ENCODE measurements at regions not wholly inside any gene's neighbourhood (a gene's known extent, or its start where the extent isn't known, plus 50 kb on each side); places are given as distances from the start of the nearest gene placed in this dataset.

DNA sequence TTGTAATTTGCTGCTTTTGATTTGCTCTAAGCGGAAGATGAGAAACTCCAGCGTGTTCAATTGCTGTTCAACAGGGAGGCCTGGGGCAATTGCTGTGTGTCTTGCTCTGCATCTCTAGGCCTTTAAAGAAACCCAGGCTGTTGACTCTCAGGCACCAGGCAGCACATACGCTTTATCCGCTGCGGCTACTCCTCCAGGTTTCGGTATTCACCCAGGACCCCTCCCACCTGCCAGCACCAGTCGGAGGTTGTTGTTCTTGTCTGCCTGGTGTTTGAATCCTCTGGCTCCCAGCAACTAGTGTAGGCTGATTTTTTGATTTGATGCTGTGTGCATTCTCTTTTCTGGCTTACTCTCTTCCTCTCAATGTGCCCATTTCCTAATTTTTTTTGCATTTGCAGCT lies 383.1 kb downstream of the TSN start:
- TF ChIP-seq POLR2A (IDR thresholded peaks at IDR 0.05), result no peak
- TF ChIP-seq, protein P1, sequence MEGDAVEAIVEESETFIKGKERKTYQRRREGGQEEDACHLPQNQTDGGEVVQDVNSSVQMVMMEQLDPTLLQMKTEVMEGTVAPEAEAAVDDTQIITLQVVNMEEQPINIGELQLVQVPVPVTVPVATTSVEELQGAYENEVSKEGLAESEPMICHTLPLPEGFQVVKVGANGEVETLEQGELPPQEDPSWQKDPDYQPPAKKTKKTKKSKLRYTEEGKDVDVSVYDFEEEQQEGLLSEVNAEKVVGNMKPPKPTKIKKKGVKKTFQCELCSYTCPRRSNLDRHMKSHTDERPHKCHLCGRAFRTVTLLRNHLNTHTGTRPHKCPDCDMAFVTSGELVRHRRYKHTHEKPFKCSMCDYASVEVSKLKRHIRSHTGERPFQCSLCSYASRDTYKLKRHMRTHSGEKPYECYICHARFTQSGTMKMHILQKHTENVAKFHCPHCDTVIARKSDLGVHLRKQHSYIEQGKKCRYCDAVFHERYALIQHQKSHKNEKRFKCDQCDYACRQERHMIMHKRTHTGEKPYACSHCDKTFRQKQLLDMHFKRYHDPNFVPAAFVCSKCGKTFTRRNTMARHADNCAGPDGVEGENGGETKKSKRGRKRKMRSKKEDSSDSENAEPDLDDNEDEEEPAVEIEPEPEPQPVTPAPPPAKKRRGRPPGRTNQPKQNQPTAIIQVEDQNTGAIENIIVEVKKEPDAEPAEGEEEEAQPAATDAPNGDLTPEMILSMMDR (IDR thresholded peaks at IDR 0.05), result no peak

Data from body of pancreas (tissue), 4 donors.